PFSK-1 (cell line): ENCODE measurements at regions not wholly inside any gene's neighbourhood (a gene's known extent, or its start where the extent isn't known, plus 50 kb on each side); places are given as distances from the start of the nearest gene placed in this dataset.

ENCODE experiments used
- FOXP2 ChIP-seq: optimal IDR thresholded peaks from 2 replicates; pipeline ENCODE3; 2011; ENCODE audit warnings: borderline replicate concordance, control low read depth, inconsistent platforms; ENCODE audit not compliant: insufficient read depth; ENCODE audit errors: extremely low read length, extremely low read depth
- POLR2AphosphoS5 ChIP-seq: IDR thresholded peaks from 2 replicates; pipeline ENCODE4 v1.6.1; 2012; ENCODE audit warnings: low read depth, mild to moderate bottlenecking, control low read depth, low read length, moderate library complexity
- SIN3A ChIP-seq: IDR thresholded peaks from 2 replicates; pipeline ENCODE4 v1.6.1; 2012; ENCODE audit warnings: mild to moderate bottlenecking, low read length, moderate library complexity, borderline replicate concordance; ENCODE audit not compliant: insufficient read depth
- TAF1 ChIP-seq: IDR thresholded peaks from 2 replicates; pipeline ENCODE4 v1.6.1; 2012; ENCODE audit warnings: low read length, control low read depth, borderline replicate concordance; ENCODE audit not compliant: insufficient read depth
- TF ChIP-seq, protein P1 (sequence below), 2 experiments: IDR thresholded peaks; 2 replicates each; pipeline versions ENCODE4 v1.6.1 to v1.8.0; 2011 to 2012; ENCODE audit warnings: low read depth in 2 of 2, low read length in 2 of 2, control low read depth in 1 of 2, inconsistent platforms in 1 of 2, mild to moderate bottlenecking in 1 of 2, moderate library complexity in 1 of 2; ENCODE audit not compliant: insufficient read depth in 1 of 2

GRCh38 chr13:64934569-64935362 is 2295.4 kb downstream of the PCDH9 start:
- TF ChIP-seq, protein P1, sequence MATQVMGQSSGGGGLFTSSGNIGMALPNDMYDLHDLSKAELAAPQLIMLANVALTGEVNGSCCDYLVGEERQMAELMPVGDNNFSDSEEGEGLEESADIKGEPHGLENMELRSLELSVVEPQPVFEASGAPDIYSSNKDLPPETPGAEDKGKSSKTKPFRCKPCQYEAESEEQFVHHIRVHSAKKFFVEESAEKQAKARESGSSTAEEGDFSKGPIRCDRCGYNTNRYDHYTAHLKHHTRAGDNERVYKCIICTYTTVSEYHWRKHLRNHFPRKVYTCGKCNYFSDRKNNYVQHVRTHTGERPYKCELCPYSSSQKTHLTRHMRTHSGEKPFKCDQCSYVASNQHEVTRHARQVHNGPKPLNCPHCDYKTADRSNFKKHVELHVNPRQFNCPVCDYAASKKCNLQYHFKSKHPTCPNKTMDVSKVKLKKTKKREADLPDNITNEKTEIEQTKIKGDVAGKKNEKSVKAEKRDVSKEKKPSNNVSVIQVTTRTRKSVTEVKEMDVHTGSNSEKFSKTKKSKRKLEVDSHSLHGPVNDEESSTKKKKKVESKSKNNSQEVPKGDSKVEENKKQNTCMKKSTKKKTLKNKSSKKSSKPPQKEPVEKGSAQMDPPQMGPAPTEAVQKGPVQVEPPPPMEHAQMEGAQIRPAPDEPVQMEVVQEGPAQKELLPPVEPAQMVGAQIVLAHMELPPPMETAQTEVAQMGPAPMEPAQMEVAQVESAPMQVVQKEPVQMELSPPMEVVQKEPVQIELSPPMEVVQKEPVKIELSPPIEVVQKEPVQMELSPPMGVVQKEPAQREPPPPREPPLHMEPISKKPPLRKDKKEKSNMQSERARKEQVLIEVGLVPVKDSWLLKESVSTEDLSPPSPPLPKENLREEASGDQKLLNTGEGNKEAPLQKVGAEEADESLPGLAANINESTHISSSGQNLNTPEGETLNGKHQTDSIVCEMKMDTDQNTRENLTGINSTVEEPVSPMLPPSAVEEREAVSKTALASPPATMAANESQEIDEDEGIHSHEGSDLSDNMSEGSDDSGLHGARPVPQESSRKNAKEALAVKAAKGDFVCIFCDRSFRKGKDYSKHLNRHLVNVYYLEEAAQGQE (IDR thresholded peaks at IDR 0.05; ENCODE audit: insufficient read depth in 1 of 2, low read depth in 2 of 2, low read length in 2 of 2), result no peak
- TF ChIP-seq POLR2AphosphoS5 (no peak), TAF1 (no peak), FOXP2 (no peak), SIN3A (no peak)
